ENCODE measurements at regions not wholly inside any gene's neighbourhood (a gene's known extent, or its start where the extent isn't known, plus 50 kb on each side); places are given as distances from the start of the nearest gene placed in this dataset.

DNA sequence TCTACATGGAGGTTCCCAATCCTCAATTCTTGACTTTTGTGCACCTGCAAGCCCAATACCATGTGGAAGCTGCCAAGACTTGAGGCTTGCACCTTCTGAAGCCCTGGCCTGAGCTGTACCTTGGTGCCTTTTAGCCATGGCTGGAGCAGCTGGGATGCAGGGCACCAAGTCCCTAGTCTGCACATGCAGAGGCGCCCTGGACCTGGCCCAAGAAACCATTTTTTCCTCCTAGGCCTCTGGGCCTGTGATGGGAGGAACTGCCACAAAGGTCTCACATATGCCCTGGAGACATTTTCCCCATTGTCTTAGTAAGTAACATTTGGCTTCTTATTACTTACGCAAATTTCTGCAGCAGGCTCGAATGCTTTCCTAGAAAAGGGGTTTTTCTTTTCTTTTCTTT lies 431.9 kb upstream of the ANO5 start:
- H3K4me1 Mint-ChIP-seq: no peaks in the 10 kb centered on the region
- H3K27me3 Mint-ChIP-seq (ENCODE audit: low read depth): no peaks in the 10 kb centered on the region
- H3K4me3 Mint-ChIP-seq: no peak overlapping the region
- no peak for TF ChIP-seq CTCF (conservative IDR thresholded peaks at IDR 0.05)
- H3K9me3 Mint-ChIP-seq: peaks cover 16% of the 10 kb centered on the region
- DNase-seq (ENCODE audit: low read depth, low spot score): no peak
- H3K27ac Mint-ChIP-seq (ENCODE audit: unreplicated experiment): no peak overlapping the region
- peaks cover 3% of the 10 kb centered on the region for H3K36me3 Mint-ChIP-seq (ENCODE audit: low read depth)

- no peak for DNase-seq (ENCODE audit: low read depth, low spot score)
- no peak overlapping the region for H3K27ac Mint-ChIP-seq (ENCODE audit: unreplicated experiment)
- H3K27me3 Mint-ChIP-seq (ENCODE audit: low read depth): no peaks in the 10 kb centered on the region
- H3K4me1 Mint-ChIP-seq: no peaks in the 10 kb centered on the region
- H3K9me3 Mint-ChIP-seq: no peaks in the 10 kb centered on the region
- no peak for TF ChIP-seq CTCF (conservative IDR thresholded peaks at IDR 0.05)
- H3K4me3 Mint-ChIP-seq: no peak overlapping the region
- no peaks in the 10 kb centered on the region for H3K36me3 Mint-ChIP-seq (ENCODE audit: low read depth)
Measured at GRCh38 chr11:21768388-21768787, 424.5 kb upstream of the ANO5 start.

GRCh38 chr11:21769188-21769587 lies 423.7 kb upstream of the ANO5 start:
- no peak for TF ChIP-seq CTCF (conservative IDR thresholded peaks at IDR 0.05)
- H3K9me3 Mint-ChIP-seq: no peaks in the 10 kb centered on the region
- no peak overlapping the region for H3K27ac Mint-ChIP-seq (ENCODE audit: unreplicated experiment)
- no peak for DNase-seq (ENCODE audit: low read depth, low spot score)
- no peak overlapping the region for H3K4me3 Mint-ChIP-seq
- H3K36me3 Mint-ChIP-seq (ENCODE audit: low read depth): no peaks in the 10 kb centered on the region
- no peaks in the 10 kb centered on the region for H3K4me1 Mint-ChIP-seq
- H3K27me3 Mint-ChIP-seq (ENCODE audit: low read depth): no peaks in the 10 kb centered on the region

GRCh38 chr11:21771097-21771496 lies 421.8 kb upstream of the ANO5 start:
- Mint-ChIP-seq H3K36me3 (ENCODE audit: low read depth) (no peaks in the 10 kb centered on the region), H3K27me3 (ENCODE audit: low read depth) (no peaks in the 10 kb centered on the region), H3K4me3 (no peak overlapping the region), H3K27ac (ENCODE audit: unreplicated experiment) (no peak overlapping the region), H3K4me1 (no peaks in the 10 kb centered on the region), H3K9me3 (no peaks in the 10 kb centered on the region)
- TF ChIP-seq CTCF (conservative IDR thresholded peaks at IDR 0.05): no peak
- no peak for DNase-seq (ENCODE audit: low read depth, low spot score)

GRCh38 chr11:21774212-21774611 lies 418.7 kb upstream of the ANO5 start:
- no peaks in the 10 kb centered on the region for H3K4me1 Mint-ChIP-seq
- H3K27ac Mint-ChIP-seq (ENCODE audit: unreplicated experiment): no peak overlapping the region
- no peaks in the 10 kb centered on the region for H3K36me3 Mint-ChIP-seq (ENCODE audit: low read depth)
- H3K27me3 Mint-ChIP-seq (ENCODE audit: low read depth): no peaks in the 10 kb centered on the region
- DNase-seq (ENCODE audit: low read depth, low spot score): no peak
- no peak overlapping the region for H3K4me3 Mint-ChIP-seq
- H3K9me3 Mint-ChIP-seq: no peaks in the 10 kb centered on the region
- TF ChIP-seq CTCF (conservative IDR thresholded peaks at IDR 0.05): no peak

DNA sequence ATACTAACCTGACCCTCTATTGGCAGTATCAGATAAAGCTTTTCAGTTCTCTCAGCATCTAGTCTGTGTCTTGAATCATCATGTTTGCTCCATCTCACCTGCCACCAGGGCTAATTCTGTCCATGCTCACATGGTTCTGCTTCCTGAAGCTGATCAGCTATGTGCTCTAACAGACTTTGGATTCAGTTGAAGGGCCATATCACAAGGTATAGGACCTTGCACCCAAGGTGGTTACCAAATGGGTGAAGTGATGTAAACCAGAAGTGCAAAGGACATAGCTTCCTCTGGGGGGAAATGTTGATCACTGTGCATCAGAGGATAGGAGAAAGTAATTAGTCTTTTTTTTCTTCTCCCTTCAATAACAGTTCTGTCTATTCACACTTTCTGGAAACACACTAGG lies 417.0 kb upstream of the ANO5 start:
- Mint-ChIP-seq H3K27me3 (ENCODE audit: low read depth) (no peaks in the 10 kb centered on the region), H3K9me3 (no peaks in the 10 kb centered on the region), H3K4me1 (no peaks in the 10 kb centered on the region), H3K4me3 (no peak overlapping the region), H3K27ac (ENCODE audit: unreplicated experiment) (no peak overlapping the region), H3K36me3 (ENCODE audit: low read depth) (no peaks in the 10 kb centered on the region)
- DNase-seq (ENCODE audit: low read depth, low spot score): no peak
- no peak for TF ChIP-seq CTCF (conservative IDR thresholded peaks at IDR 0.05)
